Panc1 (cell line): ENCODE measurements at regions not wholly inside any gene's neighbourhood (a gene's known extent, or its start where the extent isn't known, plus 50 kb on each side); places are given as distances from the start of the nearest gene placed in this dataset.

Source experiments
- ATAC-seq: fragments of 200-7000 bp; cut with Tn5 transposase; 2 replicates; pipeline ENCODE4 v1.9.1; 2020; ENCODE audit warnings: mild to moderate bottlenecking, moderate library complexity
- BruUV-seq: library from RNA; stranded (reverse); fragments of 400-500 nt; replicated peaks from 2 replicates; lab custom pipeline; 2021; lab: Mats Ljungman, UMichigan
- CTCF ChIA-PET: fragments of 300-600 bp; sonication (Branson Sonifier 250); formaldehyde crosslinking; loops from one replicate; lab custom pipeline; 2022; ENCODE audit warnings: antibody characterized with exemption; lab: Charles Lee
- POLR2A ChIA-PET: fragments of 300-600 bp; sonication (Branson Sonifier 250); formaldehyde crosslinking; loops from one replicate; lab custom pipeline; 2022; ENCODE audit warnings: antibody characterized with exemption; lab: Charles Lee
- DNase-seq: peaks from one replicate; pipeline ENCODE4 v3.0.0-alpha.2; 2010; ENCODE audit warnings: low read depth, low spot score
- H3K27ac ChIP-seq: 2 replicates; pipeline ENCODE4 v1.5.1; 2011; ENCODE audit warnings: mild to moderate bottlenecking, low read length, inconsistent platforms
- H3K27me3 ChIP-seq: fragments of 200-500 bp; sonication (Bioruptor generic); 2 replicates; pipeline ENCODE4 v1.6.0; 2014; ENCODE audit warnings: low read length, inconsistent platforms; ENCODE audit not compliant: control insufficient read depth, insufficient read depth
- H3K36me3 ChIP-seq: fragments of 200-500 bp; sonication (Bioruptor generic); 2 replicates; pipeline ENCODE4 v1.5.1; 2014; ENCODE audit warnings: inconsistent platforms, mild to moderate bottlenecking, low read length, moderate library complexity; ENCODE audit not compliant: control insufficient read depth, insufficient read depth
- H3K4me1 ChIP-seq: 2 replicates; pipeline ENCODE4 v1.5.1; 2011; ENCODE audit warnings: inconsistent platforms, mild to moderate bottlenecking, low read length, moderate library complexity; ENCODE audit not compliant: control insufficient read depth, insufficient read depth
- H3K4me3 ChIP-seq, 2 experiments: 2 replicates each; pipeline ENCODE4 v1.5.1; 2011 to 2012; ENCODE audit warnings: low read depth in 2 of 2, low read length in 2 of 2, mild to moderate bottlenecking in 2 of 2, inconsistent platforms in 1 of 2, moderate library complexity in 1 of 2
- H3K9me3 ChIP-seq: fragments of 200-500 bp; sonication (Bioruptor generic); 2 replicates; pipeline ENCODE4 v1.5.1; 2014; ENCODE audit warnings: low read depth, mild to moderate bottlenecking, inconsistent platforms, low read length, moderate library complexity; ENCODE audit not compliant: control insufficient read depth, insufficient read depth
- CTCF ChIP-seq: fragments of 450-650 bp; IDR thresholded peaks from 2 replicates; pipeline ENCODE4 v1.5.1; 2017; ENCODE audit warnings: mild to moderate bottlenecking
- POLR2AphosphoS5 ChIP-seq: IDR thresholded peaks from 2 replicates; pipeline ENCODE4 v1.6.1; 2012; ENCODE audit warnings: mild to moderate bottlenecking, low read depth, low read length, moderate library complexity
- REST ChIP-seq, 2 experiments: IDR thresholded peaks; 2 replicates each; pipeline ENCODE4 v1.6.1; 2011 to 2012; ENCODE audit warnings: low read depth in 2 of 2, control low read depth in 1 of 2, low read length in 1 of 2, mild to moderate bottlenecking in 1 of 2, moderate library complexity in 1 of 2; ENCODE audit not compliant: insufficient read depth in 1 of 2
- SIN3A ChIP-seq: IDR thresholded peaks from 2 replicates; pipeline ENCODE4 v1.6.1; 2012; ENCODE audit warnings: low read depth, mild to moderate bottlenecking, low read length, moderate library complexity, borderline replicate concordance; ENCODE audit not compliant: insufficient read depth
- TCF7L2 ChIP-seq: IDR thresholded peaks from 2 replicates; pipeline ENCODE4 v1.6.1; 2011; ENCODE audit warnings: mild to moderate bottlenecking, low read depth, low read length, inconsistent platforms
- in situ Hi-C: cut with HindIII; loops from 2 replicates; pipeline ENCODE4 v1.10.0; 2016; ENCODE audit warnings: low sequenced_read_pairs, low pct_unique_long_range_greater_than_20kb
- intact Hi-C: fragments of 100-400 bp; cut with micrococcal nuclease; formaldehyde crosslinking; loops from one replicate; pipeline ENCODE4 v1.10.0; 2022; ENCODE audit not compliant: unreplicated experiment

GRCh38 chr1:168894397-168894903 is 165.4 kb upstream of the DPT start:
- Histone ChIP-seq H3K4me3 (no peak overlapping the region), H3K27ac (no peak overlapping the region), H3K36me3 (no peaks in the 10 kb centered on the region), H3K27me3 (no peaks in the 10 kb centered on the region), H3K9me3 (no peaks in the 10 kb centered on the region), H3K4me1 (no peaks in the 10 kb centered on the region)
- CTCF ChIA-PET, result no interaction called here
- POLR2A ChIA-PET, result no interaction called here
- intact Hi-C loops, result no loop called here
- in situ Hi-C loops, result no loop called here
- DNase-seq (no peak), ATAC-seq (no peak)
- BruUV-seq, result no TSS peak
- TF ChIP-seq TCF7L2 (no peak), CTCF (no peak), REST (IDR thresholded peaks at IDR 0.05; ENCODE audit: insufficient read depth in 1 of 2, low read depth in 2 of 2, low read length in 1 of 2) (no peak), POLR2AphosphoS5 (no peak), SIN3A (no peak)

- intact Hi-C loops, result no loop called here
- ChIA-PET CTCF (no interaction called here), POLR2A (no interaction called here)
- no peak for ATAC-seq
- H3K36me3 ChIP-seq, result no peaks in the 10 kb centered on the region
- no peaks in the 10 kb centered on the region for H3K27me3 ChIP-seq
- TF ChIP-seq TCF7L2, result no peak
- no peak for TF ChIP-seq SIN3A
- no peak for TF ChIP-seq REST (IDR thresholded peaks at IDR 0.05; ENCODE audit: insufficient read depth in 1 of 2, low read depth in 2 of 2, low read length in 1 of 2)
- TF ChIP-seq CTCF, result no peak
- no peak for TF ChIP-seq POLR2AphosphoS5
- H3K27ac ChIP-seq, result no peak overlapping the region
- in situ Hi-C loops, result no loop called here
- BruUV-seq, result no TSS peak
- DNase-seq, result no peak
- no peaks in the 10 kb centered on the region for H3K9me3 ChIP-seq
- no peaks in the 10 kb centered on the region for H3K4me1 ChIP-seq
- no peak overlapping the region for H3K4me3 ChIP-seq
These were observed 168.2 kb upstream of the DPT start for GRCh38 chr1:168897249-168897648.
